ENCODE measurements at regions not wholly inside any gene's neighbourhood (a gene's known extent, or its start where the extent isn't known, plus 50 kb on each side); places are given as distances from the start of the nearest gene placed in this dataset.
"Not testable (repeated sequence)": the region's sequence is repeated elsewhere in the genome, so short reads cannot be mapped to it uniquely, and the experiment has no call there.

GRCh38 chr4:170491981-170492380 lies 402.2 kb upstream of the AADAT start:
- Histone ChIP-seq H3K4me3 (ENCODE audit: low read length) (no peak overlapping the region), H3K9me3 (ENCODE audit: control insufficient read depth, low read length) (no peaks in the 10 kb centered on the region), H3K36me3 (ENCODE audit: control insufficient read depth, insufficient read depth, low read length, severe bottlenecking) (no peaks in the 10 kb centered on the region), H3K9ac (ENCODE audit: low read length) (no peak overlapping the region), H3K4me1 (ENCODE audit: control insufficient read depth, insufficient read depth, low read length) (no peaks in the 10 kb centered on the region), H3K27me3 (replicated peaks; ENCODE audit: control insufficient read depth, insufficient read depth, low read length) (no peaks in the 10 kb centered on the region)
- no peak for DNase-seq (ENCODE audit: low read depth)

DNA sequence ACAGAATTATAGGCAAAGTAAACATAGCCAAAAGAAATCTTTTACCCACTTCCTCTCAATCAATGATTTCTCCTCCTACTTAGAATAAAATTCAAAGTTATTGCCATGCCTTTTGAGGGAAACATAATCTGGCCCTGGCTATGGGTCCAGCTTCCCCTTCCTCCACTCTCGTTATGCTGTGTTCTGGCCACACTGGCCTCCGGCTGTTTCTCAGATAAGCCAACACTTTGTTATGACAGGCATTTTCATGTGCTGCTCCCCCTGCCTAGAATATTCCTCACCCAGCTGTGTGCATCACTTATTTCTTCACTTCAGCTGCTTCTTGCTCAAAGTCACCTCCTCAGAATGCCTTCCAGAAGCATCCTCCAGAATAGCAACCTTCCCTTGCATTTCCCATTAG lies 386.6 kb upstream of the AADAT start:
- Histone ChIP-seq H3K27me3 (replicated peaks; ENCODE audit: control insufficient read depth, insufficient read depth, low read length) (no peaks in the 10 kb centered on the region), H3K4me1 (ENCODE audit: control insufficient read depth, insufficient read depth, low read length) (no peaks in the 10 kb centered on the region), H3K9ac (ENCODE audit: low read length) (no peak overlapping the region), H3K36me3 (ENCODE audit: control insufficient read depth, insufficient read depth, low read length, severe bottlenecking) (no peaks in the 10 kb centered on the region), H3K4me3 (ENCODE audit: low read length) (no peak overlapping the region), H3K9me3 (ENCODE audit: control insufficient read depth, low read length) (peaks cover under 1% of the 10 kb centered on the region)
- DNase-seq (ENCODE audit: low read depth), result peak; percentile 39

DNA sequence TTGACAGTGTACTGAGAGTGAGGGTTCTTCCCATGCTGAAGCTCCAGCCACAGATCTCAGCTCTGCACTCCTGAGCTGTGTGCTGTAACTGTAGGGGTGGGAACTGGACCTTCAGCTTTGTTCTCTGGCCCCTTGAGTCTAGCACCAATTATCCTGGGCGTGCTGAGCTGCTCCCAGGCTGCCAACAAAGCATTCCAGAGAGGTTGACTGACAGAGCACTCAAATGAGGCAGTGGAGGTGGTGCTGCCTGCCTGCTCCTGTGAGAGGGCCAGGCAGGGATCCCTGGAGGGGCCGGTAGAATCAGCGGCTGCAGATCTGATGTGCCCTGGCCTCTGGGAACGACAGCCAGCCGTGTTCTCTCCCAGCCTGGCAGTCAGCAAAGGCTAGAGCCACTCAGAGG lies 375.7 kb upstream of the AADAT start:
- Histone ChIP-seq H3K36me3 (ENCODE audit: control insufficient read depth, insufficient read depth, low read length, severe bottlenecking) (no peaks in the 10 kb centered on the region), H3K9me3 (ENCODE audit: control insufficient read depth, low read length) (peaks cover 1% of the 10 kb centered on the region), H3K4me1 (ENCODE audit: control insufficient read depth, insufficient read depth, low read length) (no peaks in the 10 kb centered on the region), H3K9ac (ENCODE audit: low read length) (no peak overlapping the region), H3K4me3 (ENCODE audit: low read length) (no peak overlapping the region), H3K27me3 (replicated peaks; ENCODE audit: control insufficient read depth, insufficient read depth, low read length) (no peaks in the 10 kb centered on the region)
- no peak for DNase-seq (ENCODE audit: low read depth)

DNA sequence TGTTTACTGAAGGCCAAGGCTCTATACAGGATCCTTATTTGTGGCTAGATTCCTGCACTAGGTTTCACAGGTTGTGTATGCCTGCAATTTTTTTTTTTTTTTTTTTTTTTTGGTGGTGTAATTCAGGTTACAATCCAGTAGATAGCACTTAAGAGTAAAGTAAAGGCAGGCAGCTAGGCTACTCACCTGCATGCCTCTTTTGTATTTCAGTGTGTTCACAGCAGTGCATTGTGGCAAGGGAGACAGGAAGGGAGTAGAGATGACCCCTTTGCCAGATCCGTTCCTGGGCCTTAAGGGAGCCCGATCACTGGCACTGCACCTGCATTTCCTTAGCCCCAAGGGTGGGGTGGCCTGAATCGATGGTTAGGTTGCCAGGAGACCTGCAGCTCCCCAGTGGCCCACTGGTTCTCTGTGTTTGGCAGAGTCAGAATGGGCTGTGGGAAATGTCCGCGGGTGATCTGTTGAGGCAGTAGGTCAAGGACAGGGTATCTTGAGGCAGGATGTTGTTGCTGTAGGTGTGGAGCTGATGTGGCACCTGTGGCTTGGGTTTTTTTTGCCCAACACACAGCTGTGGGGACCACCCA lies 374.9 kb upstream of the AADAT start:
- no peaks in the 10 kb centered on the region for H3K27me3 ChIP-seq (replicated peaks; ENCODE audit: control insufficient read depth, insufficient read depth, low read length)
- H3K4me3 ChIP-seq (ENCODE audit: low read length), result no peak overlapping the region
- no peaks in the 10 kb centered on the region for H3K9me3 ChIP-seq (ENCODE audit: control insufficient read depth, low read length)
- DNase-seq (ENCODE audit: low read depth), result no peak
- H3K4me1 ChIP-seq (ENCODE audit: control insufficient read depth, insufficient read depth, low read length), result no peaks in the 10 kb centered on the region
- no peak overlapping the region for H3K9ac ChIP-seq (ENCODE audit: low read length)
- no peaks in the 10 kb centered on the region for H3K36me3 ChIP-seq (ENCODE audit: control insufficient read depth, insufficient read depth, low read length, severe bottlenecking)

GRCh38 chr4:170446782-170447181 lies 357.0 kb upstream of the AADAT start:
- no peaks in the 10 kb centered on the region for H3K9me3 ChIP-seq (ENCODE audit: control insufficient read depth, low read length)

GRCh38 chr4:170441146-170441545 lies 351.4 kb upstream of the AADAT start:
- not testable (repeated sequence) for H3K9ac ChIP-seq (ENCODE audit: low read length); H3K4me1 ChIP-seq (ENCODE audit: control insufficient read depth, insufficient read depth, low read length); DNase-seq (ENCODE audit: low read depth); H3K9me3 ChIP-seq (ENCODE audit: control insufficient read depth, low read length); H3K27me3 ChIP-seq (replicated peaks; ENCODE audit: control insufficient read depth, insufficient read depth, low read length); H3K36me3 ChIP-seq (ENCODE audit: control insufficient read depth, insufficient read depth, low read length, severe bottlenecking); H3K4me3 ChIP-seq (ENCODE audit: low read length)

More at GRCh38 chr4:170446782-170447181, 357.0 kb upstream of the AADAT start:
- no peaks in the 10 kb centered on the region for H3K36me3 ChIP-seq (ENCODE audit: control insufficient read depth, insufficient read depth, low read length, severe bottlenecking)
- no peak overlapping the region for H3K4me3 ChIP-seq (ENCODE audit: low read length)
- no peak overlapping the region for H3K9ac ChIP-seq (ENCODE audit: low read length)
- DNase-seq (ENCODE audit: low read depth), result no peak
- H3K27me3 ChIP-seq (replicated peaks; ENCODE audit: control insufficient read depth, insufficient read depth, low read length), result no peaks in the 10 kb centered on the region
- H3K4me1 ChIP-seq (ENCODE audit: control insufficient read depth, insufficient read depth, low read length), result no peaks in the 10 kb centered on the region

- no peaks in the 10 kb centered on the region for H3K4me1 ChIP-seq (ENCODE audit: control insufficient read depth, insufficient read depth, low read length)
- H3K4me3 ChIP-seq (ENCODE audit: low read length), result no peak overlapping the region
- H3K9me3 ChIP-seq (ENCODE audit: control insufficient read depth, low read length), result no peaks in the 10 kb centered on the region
- DNase-seq (ENCODE audit: low read depth), result no peak
- H3K9ac ChIP-seq (ENCODE audit: low read length), result no peak overlapping the region
- no peaks in the 10 kb centered on the region for H3K27me3 ChIP-seq (replicated peaks; ENCODE audit: control insufficient read depth, insufficient read depth, low read length)
- H3K36me3 ChIP-seq (ENCODE audit: control insufficient read depth, insufficient read depth, low read length, severe bottlenecking), result no peaks in the 10 kb centered on the region
These were observed 339.2 kb upstream of the AADAT start for GRCh38 chr4:170428929-170429328.

- Histone ChIP-seq H3K4me3 (ENCODE audit: low read length) (no peak overlapping the region), H3K9me3 (ENCODE audit: control insufficient read depth, low read length) (no peaks in the 10 kb centered on the region), H3K9ac (ENCODE audit: low read length) (no peak overlapping the region), H3K27me3 (replicated peaks; ENCODE audit: control insufficient read depth, insufficient read depth, low read length) (no peaks in the 10 kb centered on the region), H3K36me3 (ENCODE audit: control insufficient read depth, insufficient read depth, low read length, severe bottlenecking) (no peaks in the 10 kb centered on the region), H3K4me1 (ENCODE audit: control insufficient read depth, insufficient read depth, low read length) (no peaks in the 10 kb centered on the region)
- no peak for DNase-seq (ENCODE audit: low read depth)
These were observed 335.9 kb upstream of the AADAT start for GRCh38 chr4:170425521-170426143.

DNA sequence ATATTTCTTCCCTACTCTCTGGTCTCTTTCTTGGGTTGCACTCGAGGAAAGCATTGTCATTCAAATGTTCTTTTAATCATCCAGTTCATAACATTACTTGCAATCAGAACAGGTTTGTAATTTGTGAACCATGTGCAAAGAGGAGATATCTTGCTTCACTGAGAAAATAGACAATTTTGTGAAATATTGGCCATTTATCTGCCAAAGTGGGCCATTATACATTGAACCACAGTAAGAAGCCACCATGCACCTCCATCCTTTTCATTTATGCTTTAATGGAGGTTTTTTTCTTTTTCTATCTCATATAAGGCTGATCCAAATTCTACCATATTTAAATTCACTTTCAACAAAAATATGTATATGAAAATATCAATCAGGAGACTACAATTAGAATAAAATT lies 335.3 kb upstream of the AADAT start:
- no peak for DNase-seq (ENCODE audit: low read depth)
- no peak overlapping the region for H3K9ac ChIP-seq (ENCODE audit: low read length)

GRCh38 chr4:170423137-170423536 lies 333.4 kb upstream of the AADAT start:
- H3K36me3 ChIP-seq (ENCODE audit: control insufficient read depth, insufficient read depth, low read length, severe bottlenecking), result no peaks in the 10 kb centered on the region
- peak; percentile 90 for DNase-seq (ENCODE audit: low read depth)
- H3K9me3 ChIP-seq (ENCODE audit: control insufficient read depth, low read length), result no peaks in the 10 kb centered on the region
- H3K4me3 ChIP-seq (ENCODE audit: low read length), result no peak overlapping the region
- no peaks in the 10 kb centered on the region for H3K4me1 ChIP-seq (ENCODE audit: control insufficient read depth, insufficient read depth, low read length)
- H3K27me3 ChIP-seq (replicated peaks; ENCODE audit: control insufficient read depth, insufficient read depth, low read length), result no peaks in the 10 kb centered on the region
- H3K9ac ChIP-seq (ENCODE audit: low read length), result no peak overlapping the region

More for the DNA sequence above, 335.3 kb upstream of the AADAT start:
- Histone ChIP-seq H3K4me3 (ENCODE audit: low read length) (no peak overlapping the region), H3K9me3 (ENCODE audit: control insufficient read depth, low read length) (no peaks in the 10 kb centered on the region), H3K36me3 (ENCODE audit: control insufficient read depth, insufficient read depth, low read length, severe bottlenecking) (no peaks in the 10 kb centered on the region), H3K4me1 (ENCODE audit: control insufficient read depth, insufficient read depth, low read length) (no peaks in the 10 kb centered on the region), H3K27me3 (replicated peaks; ENCODE audit: control insufficient read depth, insufficient read depth, low read length) (no peaks in the 10 kb centered on the region)

- Histone ChIP-seq H3K9me3 (ENCODE audit: control insufficient read depth, low read length) (no peaks in the 10 kb centered on the region), H3K4me1 (ENCODE audit: control insufficient read depth, insufficient read depth, low read length) (no peaks in the 10 kb centered on the region), H3K9ac (ENCODE audit: low read length) (no peak overlapping the region), H3K27me3 (replicated peaks; ENCODE audit: control insufficient read depth, insufficient read depth, low read length) (no peaks in the 10 kb centered on the region), H3K4me3 (ENCODE audit: low read length) (no peak overlapping the region), H3K36me3 (ENCODE audit: control insufficient read depth, insufficient read depth, low read length, severe bottlenecking) (no peaks in the 10 kb centered on the region)
- DNase-seq (ENCODE audit: low read depth), result peak; percentile 80
These were observed 330.5 kb upstream of the AADAT start for GRCh38 chr4:170420255-170420693.

- Histone ChIP-seq H3K4me1 (ENCODE audit: control insufficient read depth, insufficient read depth, low read length) (no peaks in the 10 kb centered on the region), H3K9ac (ENCODE audit: low read length) (no peak overlapping the region), H3K36me3 (ENCODE audit: control insufficient read depth, insufficient read depth, low read length, severe bottlenecking) (no peaks in the 10 kb centered on the region), H3K9me3 (ENCODE audit: control insufficient read depth, low read length) (no peaks in the 10 kb centered on the region), H3K27me3 (replicated peaks; ENCODE audit: control insufficient read depth, insufficient read depth, low read length) (no peaks in the 10 kb centered on the region), H3K4me3 (ENCODE audit: low read length) (no peak overlapping the region)
- no peak for DNase-seq (ENCODE audit: low read depth)
These were observed 325.2 kb upstream of the AADAT start for GRCh38 chr4:170414961-170415360.
